ENCODE measurements at regions not wholly inside any gene's neighbourhood (a gene's known extent, or its start where the extent isn't known, plus 50 kb on each side); places are given as distances from the start of the nearest gene placed in this dataset.

DNA sequence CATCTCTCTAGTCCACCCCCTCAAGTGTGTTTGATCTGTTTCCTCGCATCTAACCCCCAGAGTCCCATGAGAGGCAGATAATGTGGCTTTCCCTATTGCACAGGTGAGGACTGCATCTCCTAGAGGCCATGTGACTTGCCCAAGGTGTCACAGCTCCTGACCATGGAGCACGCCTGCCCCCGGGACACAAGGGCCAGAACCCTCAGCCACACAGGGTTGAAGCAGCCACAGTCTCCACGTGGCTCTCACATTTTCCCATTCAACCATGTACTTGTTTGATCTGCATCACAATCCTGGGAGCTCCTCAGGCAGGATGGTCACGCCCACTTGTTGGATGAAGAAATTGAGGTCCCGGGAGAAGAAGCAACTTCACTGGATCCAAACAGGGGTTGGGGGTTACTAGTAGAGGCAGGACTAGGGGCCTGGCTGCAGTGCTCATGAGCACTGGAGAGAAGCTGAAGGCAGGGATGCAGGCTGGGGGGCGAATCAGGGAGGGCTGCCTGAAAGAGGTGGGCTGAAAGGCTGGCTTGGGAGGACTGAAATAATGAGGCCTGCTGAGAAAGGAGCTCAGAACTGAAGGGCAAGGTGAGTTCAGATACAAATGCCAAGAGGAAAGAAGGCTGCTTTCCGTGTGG, 207.9 kb downstream of the PTPRU start:
- H3K4me3 ChIP-seq (ENCODE audit: low read depth, low read length) = no peak overlapping the region
- TF ChIP-seq, protein P1, sequence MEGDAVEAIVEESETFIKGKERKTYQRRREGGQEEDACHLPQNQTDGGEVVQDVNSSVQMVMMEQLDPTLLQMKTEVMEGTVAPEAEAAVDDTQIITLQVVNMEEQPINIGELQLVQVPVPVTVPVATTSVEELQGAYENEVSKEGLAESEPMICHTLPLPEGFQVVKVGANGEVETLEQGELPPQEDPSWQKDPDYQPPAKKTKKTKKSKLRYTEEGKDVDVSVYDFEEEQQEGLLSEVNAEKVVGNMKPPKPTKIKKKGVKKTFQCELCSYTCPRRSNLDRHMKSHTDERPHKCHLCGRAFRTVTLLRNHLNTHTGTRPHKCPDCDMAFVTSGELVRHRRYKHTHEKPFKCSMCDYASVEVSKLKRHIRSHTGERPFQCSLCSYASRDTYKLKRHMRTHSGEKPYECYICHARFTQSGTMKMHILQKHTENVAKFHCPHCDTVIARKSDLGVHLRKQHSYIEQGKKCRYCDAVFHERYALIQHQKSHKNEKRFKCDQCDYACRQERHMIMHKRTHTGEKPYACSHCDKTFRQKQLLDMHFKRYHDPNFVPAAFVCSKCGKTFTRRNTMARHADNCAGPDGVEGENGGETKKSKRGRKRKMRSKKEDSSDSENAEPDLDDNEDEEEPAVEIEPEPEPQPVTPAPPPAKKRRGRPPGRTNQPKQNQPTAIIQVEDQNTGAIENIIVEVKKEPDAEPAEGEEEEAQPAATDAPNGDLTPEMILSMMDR (IDR thresholded peaks at IDR 0.05; ENCODE audit: borderline replicate concordance, insufficient read depth, low read depth, low read length) = no peak

DNA sequence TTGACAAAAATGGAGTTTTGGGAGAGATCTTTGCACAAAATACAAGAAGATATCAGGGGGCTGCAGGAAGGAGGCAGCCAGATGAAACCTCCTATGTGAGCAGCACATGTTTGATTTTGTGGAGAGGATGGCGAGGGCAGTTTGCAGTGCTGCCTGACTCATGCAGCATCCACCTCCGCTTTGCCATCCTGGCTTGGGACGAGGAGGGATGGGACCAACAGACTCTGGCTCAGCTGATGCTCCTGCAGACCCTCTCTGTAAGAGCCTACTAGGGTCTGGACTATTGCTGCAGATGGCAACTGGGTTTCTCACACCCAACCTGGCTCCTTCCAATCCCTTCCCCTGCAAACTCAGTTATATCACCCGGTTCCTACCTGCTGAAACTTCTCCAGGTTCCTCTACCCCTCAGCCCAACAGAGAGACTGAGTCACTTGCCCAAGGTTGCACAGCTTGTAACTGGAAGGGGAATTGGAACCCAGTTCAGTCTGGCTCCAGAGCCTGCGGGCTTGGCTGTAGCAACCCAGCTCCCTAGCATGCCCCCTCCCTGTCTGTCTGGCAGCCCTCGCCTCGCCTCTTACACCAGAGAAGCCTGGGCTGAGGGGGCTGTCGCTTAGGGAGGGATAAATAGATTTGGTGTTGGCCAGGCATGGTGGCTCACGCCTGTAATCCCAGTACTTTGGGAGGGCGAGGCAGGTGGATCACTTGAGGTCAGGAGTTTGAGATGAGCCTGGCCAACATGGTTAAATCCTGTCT, 205.8 kb downstream of the PTPRU start:
- no peak overlapping the region for H3K4me3 ChIP-seq (ENCODE audit: low read depth, low read length)
- TF ChIP-seq, protein P1 (IDR thresholded peaks at IDR 0.05; ENCODE audit: borderline replicate concordance, insufficient read depth, low read depth, low read length) = no peak

DNA sequence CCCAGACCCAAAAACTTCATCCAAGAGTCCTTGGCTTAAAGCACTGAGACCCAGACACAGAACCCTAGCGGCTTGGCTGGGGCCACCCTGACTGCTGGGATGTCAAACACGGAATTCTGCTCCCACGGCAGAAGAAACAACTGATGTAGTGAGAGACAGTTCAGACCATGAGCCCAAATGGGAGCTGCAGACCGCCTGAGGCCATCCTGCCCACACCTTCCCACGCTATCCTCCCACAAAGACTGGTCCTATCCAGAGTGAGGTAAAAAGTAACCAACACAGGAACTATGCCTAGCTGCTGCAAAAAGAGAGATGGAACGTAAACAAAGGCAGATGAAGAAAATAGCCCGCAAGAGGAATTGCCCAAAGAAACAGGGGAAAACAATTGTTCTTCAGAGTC, 203.3 kb downstream of the PTPRU start:
- H3K4me3 ChIP-seq (ENCODE audit: low read depth, low read length) = no peak overlapping the region
- TF ChIP-seq, protein P1 (IDR thresholded peaks at IDR 0.05; ENCODE audit: borderline replicate concordance, insufficient read depth, low read depth, low read length) = no peak

DNA sequence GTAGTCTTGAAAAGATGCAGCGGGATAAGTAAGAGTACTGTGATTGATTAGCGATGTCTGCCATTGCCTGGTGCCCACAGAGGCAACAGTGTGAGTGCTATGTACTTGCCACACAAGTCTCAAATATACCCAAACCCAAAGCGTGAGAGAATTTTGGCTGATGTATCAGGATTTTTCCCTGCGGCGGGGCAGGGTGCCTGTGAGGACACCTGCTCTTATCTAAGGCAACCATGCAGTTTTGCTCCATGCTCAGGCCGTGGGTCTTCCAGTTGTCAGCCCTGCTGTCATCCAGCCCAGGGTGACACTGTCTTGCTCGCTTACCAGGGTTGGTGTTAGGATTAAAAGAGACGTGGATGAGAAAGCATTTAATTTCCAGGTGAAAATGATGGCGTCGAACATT, 202.7 kb downstream of the PTPRU start:
- no peak overlapping the region for H3K4me3 ChIP-seq (ENCODE audit: low read depth, low read length)
- TF ChIP-seq, protein P1 (IDR thresholded peaks at IDR 0.05; ENCODE audit: borderline replicate concordance, insufficient read depth, low read depth, low read length) = no peak

DNA sequence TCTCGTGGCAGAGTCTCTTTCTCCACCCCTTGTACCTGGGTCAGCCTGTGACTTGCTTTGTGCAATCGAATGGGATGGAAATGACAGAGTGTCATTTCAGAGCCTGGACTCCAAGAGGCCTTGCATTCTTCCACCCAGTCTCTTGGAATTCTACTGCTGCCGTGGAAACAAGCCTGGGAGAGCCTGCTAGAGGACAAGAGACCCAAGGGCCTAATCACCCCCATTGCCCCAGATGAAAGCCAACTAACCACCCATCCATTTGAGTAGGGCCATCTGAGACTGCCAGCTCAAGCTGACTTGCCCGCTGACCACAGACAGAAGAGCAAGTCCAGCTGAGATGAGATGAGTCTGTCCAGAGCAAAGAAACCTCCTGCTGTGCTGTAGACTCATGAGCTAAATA, 201.6 kb downstream of the PTPRU start:
- TF ChIP-seq, protein P1 (IDR thresholded peaks at IDR 0.05; ENCODE audit: borderline replicate concordance, insufficient read depth, low read depth, low read length) = no peak
- H3K4me3 ChIP-seq (ENCODE audit: low read depth, low read length) = no peak overlapping the region

DNA sequence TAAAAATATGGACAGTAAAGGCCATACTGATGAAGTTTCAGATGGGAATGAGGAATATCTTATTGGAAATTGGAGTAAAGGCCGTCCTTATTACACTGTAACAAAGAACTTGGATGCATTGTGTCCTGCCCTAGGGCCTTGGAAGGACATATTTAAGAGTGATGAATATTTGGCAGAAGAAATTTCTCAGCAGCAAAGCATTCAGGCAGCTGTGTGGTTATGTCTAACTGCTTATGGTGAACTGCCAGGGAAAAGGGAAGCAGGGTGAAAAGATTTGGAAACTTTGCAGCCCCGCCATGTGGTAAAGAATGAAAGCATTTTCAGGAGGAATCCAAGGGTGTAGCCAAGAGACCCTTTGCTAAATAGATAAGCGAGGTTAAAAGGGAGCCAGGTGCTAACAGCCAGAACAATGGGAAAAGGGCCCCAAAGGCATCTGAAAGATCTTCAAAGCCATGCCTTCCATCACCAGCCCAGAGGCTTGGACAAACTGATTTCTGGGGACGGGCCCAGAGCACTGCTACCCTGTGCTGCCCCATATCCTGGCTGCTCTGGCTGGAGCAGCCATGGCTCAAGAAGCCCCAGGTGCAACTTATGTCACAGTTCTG, 200.0 kb downstream of the PTPRU start:
- TF ChIP-seq, protein P1 (IDR thresholded peaks at IDR 0.05; ENCODE audit: borderline replicate concordance, insufficient read depth, low read depth, low read length) = no peak
- no peak overlapping the region for H3K4me3 ChIP-seq (ENCODE audit: low read depth, low read length)

Measured in GM12875 (cell line).